RKO (cell line): ENCODE measurements at regions not wholly inside any gene's neighbourhood (a gene's known extent, or its start where the extent isn't known, plus 50 kb on each side); places are given as distances from the start of the nearest gene placed in this dataset.
"Not testable (repeated sequence)": the region's sequence is repeated elsewhere in the genome, so short reads cannot be mapped to it uniquely, and the experiment has no call there.

ENCODE experiments used
- DNase-seq: peaks from one replicate; pipeline ENCODE4 v3.0.0-alpha.2; 2016; ENCODE audit warnings: low spot score

GRCh38 chr18:22043837-22044236, 125.6 kb upstream of the GATA6 start:
- DNase-seq, result no peak

- no peak for DNase-seq
Observed at GRCh38 chr18:22044474-22045220, 124.7 kb upstream of the GATA6 start.

GRCh38 chr18:22045221-22045918, 124.0 kb upstream of the GATA6 start:
- no peak for DNase-seq

- DNase-seq, result no peak
Observed at GRCh38 chr18:22046473-22046872, 122.9 kb upstream of the GATA6 start.

GRCh38 chr18:22047485-22047884, 121.9 kb upstream of the GATA6 start:
- no peak for DNase-seq

- no peak for DNase-seq
Observed at GRCh38 chr18:22048221-22048620, 121.2 kb upstream of the GATA6 start.

- no peak for DNase-seq
Observed at GRCh38 chr18:22048932-22049615, 120.3 kb upstream of the GATA6 start.

DNA sequence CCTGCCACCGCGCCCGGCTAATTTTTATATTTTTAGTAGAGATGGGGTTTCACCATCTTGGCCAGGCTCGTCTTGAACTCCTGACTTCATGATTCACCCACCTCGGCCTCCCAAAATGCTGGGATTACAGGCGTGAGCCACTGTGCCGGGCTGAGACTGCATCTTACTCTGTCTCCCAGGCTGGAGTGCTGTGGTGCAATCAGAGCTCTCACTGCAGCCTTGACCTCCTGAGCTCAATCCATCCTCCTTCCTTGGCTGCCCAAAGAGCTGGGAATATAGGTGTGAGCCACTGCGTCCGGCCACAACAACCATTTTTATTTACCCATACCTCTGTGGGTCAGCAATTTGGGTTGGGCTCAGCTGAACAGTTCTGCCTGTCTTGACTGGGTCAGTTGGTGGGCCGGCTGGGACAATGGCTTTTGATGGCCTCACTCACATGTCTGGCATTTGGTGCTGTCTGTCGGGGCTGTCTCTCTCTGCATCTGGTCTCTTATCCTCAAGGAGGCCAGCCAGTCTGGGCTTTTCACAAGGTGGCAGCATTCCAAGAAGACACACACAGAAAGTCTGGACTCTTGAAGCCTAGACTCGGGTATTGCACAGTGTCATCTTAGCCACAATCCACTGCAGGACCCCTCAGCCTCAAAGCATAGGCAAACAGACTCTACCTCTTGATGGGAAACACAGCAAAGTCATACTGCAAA, 116.8 kb upstream of the GATA6 start:
- DNase-seq, result no peak

- no peak for DNase-seq
Observed at GRCh38 chr18:22055466-22056238, 113.7 kb upstream of the GATA6 start.

- DNase-seq, result no peak
Observed at GRCh38 chr18:22056950-22057349, 112.4 kb upstream of the GATA6 start.

DNA sequence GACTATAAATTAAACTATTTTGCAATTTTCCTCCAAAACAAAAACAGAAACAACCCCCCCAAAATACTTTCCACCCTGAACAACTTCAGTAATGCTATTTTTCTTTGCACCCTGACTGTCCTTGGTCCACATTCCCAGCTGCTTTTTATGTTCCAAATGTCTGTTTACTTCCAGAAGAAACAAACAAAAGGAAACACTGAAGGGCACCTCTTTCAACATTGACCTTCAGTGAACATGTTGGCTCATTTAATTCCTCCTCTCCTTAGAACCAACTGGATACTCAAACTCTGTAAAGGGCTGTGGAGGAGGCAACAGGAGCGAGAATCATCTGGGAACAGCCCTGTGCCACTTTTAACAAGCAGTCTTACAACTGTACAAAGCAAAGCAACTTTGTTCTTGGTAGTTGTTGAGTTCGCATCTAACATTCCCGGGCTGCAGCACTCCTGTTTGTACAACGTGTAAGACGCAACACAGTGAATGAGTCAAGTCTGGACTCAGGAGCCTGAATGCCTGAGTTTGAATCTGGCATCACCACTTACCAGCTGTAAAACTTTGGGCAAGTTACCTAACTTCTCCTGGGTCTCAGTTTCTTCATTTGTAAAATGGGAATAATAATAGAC, 111.4 kb upstream of the GATA6 start:
- no peak for DNase-seq

GRCh38 chr18:22060361-22060760, 109.0 kb upstream of the GATA6 start:
- DNase-seq, result no peak

- no peak for DNase-seq
Observed at GRCh38 chr18:22063102-22063501, 106.3 kb upstream of the GATA6 start.

DNA sequence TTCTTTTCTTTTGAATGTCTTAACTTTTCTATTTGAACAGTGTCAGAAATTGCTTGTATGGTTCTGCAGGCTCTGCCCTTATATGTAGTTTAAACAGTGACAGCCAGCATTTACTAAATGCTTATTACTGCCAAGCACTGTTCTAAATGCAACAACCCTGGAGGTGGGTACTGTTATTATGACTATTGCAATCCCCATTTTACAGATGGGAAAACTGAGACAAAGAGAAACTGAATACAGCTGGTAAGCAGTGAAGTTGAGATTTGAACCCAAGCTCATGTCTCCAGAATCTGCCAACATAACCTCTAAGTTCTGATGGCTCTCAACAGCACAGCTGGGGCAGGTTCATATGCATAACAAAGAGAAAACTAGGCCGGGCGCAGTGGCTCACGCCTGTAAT, 105.7 kb upstream of the GATA6 start:
- DNase-seq, result no peak

DNA sequence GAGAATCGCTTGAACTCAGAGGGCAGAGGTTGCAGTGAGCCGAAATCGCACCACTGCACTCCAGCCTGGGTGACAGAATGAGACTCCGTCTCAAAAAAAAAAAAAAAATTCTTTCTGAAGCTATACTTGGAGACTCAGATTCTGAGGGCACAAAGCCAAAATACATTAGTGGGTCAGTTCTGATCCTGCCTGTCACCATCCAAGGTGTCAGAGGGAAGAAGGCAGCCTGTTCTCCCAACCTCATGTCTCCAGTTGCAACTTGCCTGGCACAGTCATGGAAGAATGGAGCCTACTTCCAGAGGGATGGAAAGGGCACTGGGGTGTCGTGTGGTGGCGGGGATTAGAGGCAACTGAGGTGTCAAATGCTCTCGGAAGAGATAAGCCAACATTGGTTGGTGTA, 104.8 kb upstream of the GATA6 start:
- DNase-seq, result no peak

DNA sequence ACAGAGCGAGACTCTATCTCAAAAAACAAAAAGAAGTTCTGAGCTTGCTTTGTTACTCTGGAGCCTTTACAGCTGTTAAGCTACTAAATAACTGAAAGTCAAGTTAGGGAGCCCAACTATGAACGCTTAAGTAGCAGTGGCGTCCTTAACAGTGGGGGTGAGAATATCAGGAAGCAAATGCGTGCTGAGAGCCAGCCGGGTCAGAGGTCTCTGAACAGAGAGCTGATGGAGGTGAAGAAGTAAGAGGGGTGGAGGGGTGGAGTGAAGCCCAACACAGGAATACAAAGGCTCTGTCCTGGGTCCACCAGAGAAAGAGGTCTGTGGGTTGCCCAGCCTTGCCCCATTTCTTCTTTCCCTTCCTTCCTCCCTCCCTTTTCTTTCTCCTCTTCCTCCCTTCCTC, 104.1 kb upstream of the GATA6 start:
- DNase-seq, result no peak

DNA sequence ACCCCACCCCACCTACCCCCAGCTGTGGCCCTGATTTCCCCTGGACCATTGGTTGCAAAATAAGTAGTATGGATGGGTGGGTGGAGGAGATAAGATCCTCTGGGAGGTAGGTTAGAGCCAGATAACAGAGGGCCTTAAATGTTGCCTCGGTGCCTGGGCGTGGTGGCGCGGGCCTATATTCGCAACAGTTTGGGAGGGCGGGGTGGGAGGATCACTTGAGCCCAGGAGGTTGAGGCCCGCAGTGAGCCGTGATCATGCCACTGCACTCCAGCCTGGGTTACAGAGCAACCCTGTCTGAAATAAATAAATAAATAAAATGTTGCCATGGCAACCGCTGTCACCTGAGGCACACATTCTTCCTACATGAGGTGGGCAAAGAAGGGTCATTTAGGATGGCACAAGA, 103.3 kb upstream of the GATA6 start:
- DNase-seq, result no peak

DNA sequence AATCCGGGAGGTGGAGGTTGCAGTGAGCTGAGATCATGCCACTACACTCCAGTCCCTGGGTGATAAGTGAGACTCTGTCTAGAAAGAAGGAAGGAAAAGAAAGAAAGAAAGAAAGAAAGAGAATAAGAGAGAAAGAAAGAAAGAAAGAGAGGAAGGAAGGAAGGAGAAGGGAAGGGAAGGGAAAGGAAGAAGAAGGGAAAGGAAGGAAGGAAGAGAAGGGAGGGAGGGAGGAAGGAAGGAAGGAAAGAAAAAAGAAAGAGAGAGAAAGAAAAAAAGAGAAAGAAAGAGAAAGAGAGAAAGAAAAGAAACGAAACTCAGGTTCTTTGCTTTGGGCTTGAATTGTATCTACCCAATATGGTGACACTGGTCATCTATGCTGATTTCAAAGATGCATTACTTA, 102.3 kb upstream of the GATA6 start:
- no peak for DNase-seq

DNA sequence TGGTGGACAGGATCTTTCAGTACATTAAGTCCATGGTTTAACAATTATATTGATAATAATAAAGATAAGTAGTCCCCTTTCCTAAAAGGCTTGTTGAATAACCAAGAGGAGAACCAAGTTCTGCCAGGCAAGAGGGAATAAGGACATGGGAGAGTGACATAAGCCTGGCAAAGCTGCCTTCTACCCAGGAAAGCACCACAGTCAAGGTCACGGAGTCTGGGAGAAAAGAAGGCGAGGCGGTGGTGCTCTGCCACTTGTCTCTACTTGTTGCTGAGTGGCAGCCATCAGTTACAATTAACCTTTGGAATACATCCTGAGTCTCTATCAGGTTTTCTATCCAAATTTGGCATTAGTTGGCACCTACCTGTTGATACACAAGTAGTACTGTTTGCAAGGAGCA, 101.7 kb upstream of the GATA6 start:
- DNase-seq, result no peak

DNA sequence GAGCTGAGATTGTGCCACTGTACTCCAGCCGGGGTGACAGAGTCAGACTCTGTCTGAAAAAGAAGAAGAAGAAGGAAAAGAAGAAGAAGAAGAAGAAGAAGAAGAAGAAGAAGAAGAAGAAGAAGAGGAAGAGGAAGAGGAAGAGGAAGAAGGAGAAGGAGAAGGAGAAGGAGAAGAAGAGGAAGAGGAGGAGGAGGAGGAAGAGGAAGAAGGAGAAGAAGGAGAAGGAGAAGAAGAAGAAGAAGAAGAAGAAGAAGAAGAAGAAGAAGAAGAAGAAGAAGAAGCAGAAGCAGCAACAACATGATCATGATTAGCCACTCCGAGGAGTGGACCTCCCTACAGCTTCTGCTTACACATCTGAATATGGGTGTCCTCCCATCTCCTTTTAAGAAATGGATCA, 100.6 kb upstream of the GATA6 start:
- DNase-seq, result not testable (repeated sequence)

- no peak for DNase-seq
Observed at GRCh38 chr18:22069916-22070315, 99.5 kb upstream of the GATA6 start.
